GM19351 (cell line): ENCODE measurements at regions not wholly inside any gene's neighbourhood (a gene's known extent, or its start where the extent isn't known, plus 50 kb on each side); places are given as distances from the start of the nearest gene placed in this dataset.

Experiments used
- ATAC-seq: cut with Tn5 transposase; IDR thresholded peaks from one replicate; pipeline ENCODE4 v1.9.1; 2021; ENCODE audit warnings: mild to moderate bottlenecking, moderate library complexity; ENCODE audit not compliant: unreplicated experiment

GRCh38 chr1:234941321-234942011 is 187.2 kb downstream of the TOMM20 start:
- ATAC-seq, result no peak

- no peak for ATAC-seq
Measured at GRCh38 chr1:234940841-234941240, 187.8 kb downstream of the TOMM20 start.

GRCh38 chr1:234938924-234939323 is 189.7 kb downstream of the TOMM20 start:
- ATAC-seq, result no peak

GRCh38 chr1:234938135-234938534 is 190.5 kb downstream of the TOMM20 start:
- no peak for ATAC-seq

- no peak for ATAC-seq
Measured at GRCh38 chr1:234936612-234937389, 191.8 kb downstream of the TOMM20 start.

- no peak for ATAC-seq
Measured at GRCh38 chr1:234934611-234935033, 194.0 kb downstream of the TOMM20 start.

- peak; percentile 90 for ATAC-seq
Measured at GRCh38 chr1:234933475-234933874, 195.2 kb downstream of the TOMM20 start.

- peak; percentile 22 for ATAC-seq
Measured at GRCh38 chr1:234932511-234933430, 195.9 kb downstream of the TOMM20 start.

GRCh38 chr1:234932106-234932505 is 196.5 kb downstream of the TOMM20 start:
- ATAC-seq, result no peak

GRCh38 chr1:234931404-234931973 is 197.1 kb downstream of the TOMM20 start:
- no peak for ATAC-seq

GRCh38 chr1:234929369-234929768 is 199.3 kb downstream of the TOMM20 start:
- ATAC-seq, result no peak

GRCh38 chr1:234928642-234929041 is 200.0 kb downstream of the TOMM20 start:
- ATAC-seq, result no peak

- ATAC-seq, result no peak
Measured at GRCh38 chr1:234927971-234928640, 200.5 kb downstream of the TOMM20 start.

GRCh38 chr1:234927312-234927970 is 201.2 kb downstream of the TOMM20 start:
- peak; percentile 15 for ATAC-seq

- ATAC-seq, result peak; percentile 91
Measured at GRCh38 chr1:234926559-234927311, 201.9 kb downstream of the TOMM20 start.

GRCh38 chr1:234926264-234926558 is 202.4 kb downstream of the TOMM20 start:
- no peak for ATAC-seq

GRCh38 chr1:234925440-234926263 is 203.0 kb downstream of the TOMM20 start:
- no peak for ATAC-seq
